Osteoblast (primary cell): ENCODE measurements at regions not wholly inside any gene's neighbourhood (a gene's known extent, or its start where the extent isn't known, plus 50 kb on each side); places are given as distances from the start of the nearest gene placed in this dataset.

Experiments
- DNase-seq: peaks from one replicate; pipeline ENCODE4 v3.0.0; 2011; ENCODE audit warnings: low spot score, mixed read lengths; ENCODE audit not compliant: insufficient read length; ENCODE audit errors: missing footprints
- H2AFZ ChIP-seq: 2 replicates; pipeline ENCODE4 v1.6.0; 2011; ENCODE audit warnings: mild to moderate bottlenecking, low read length
- H3K27ac ChIP-seq: 2 replicates; pipeline ENCODE4 v1.5.1; 2011; ENCODE audit warnings: mild to moderate bottlenecking, low read depth, low read length, moderate library complexity
- H3K27me3 ChIP-seq: 2 replicates; pipeline ENCODE4 v1.6.0; 2012; ENCODE audit warnings: mild to moderate bottlenecking, control low read depth, inconsistent platforms, low read length, moderate library complexity; ENCODE audit not compliant: insufficient read depth
- H3K36me3 ChIP-seq: 2 replicates; pipeline ENCODE4 v1.5.1; 2011; ENCODE audit warnings: mild to moderate bottlenecking, low read length, control low read depth, moderate library complexity; ENCODE audit not compliant: insufficient read depth
- H3K4me1 ChIP-seq: 2 replicates; pipeline ENCODE4 v1.5.1; 2011; ENCODE audit warnings: mild to moderate bottlenecking, low read length, control low read depth, moderate library complexity; ENCODE audit not compliant: insufficient read depth
- H3K4me2 ChIP-seq: 2 replicates; pipeline ENCODE4 v1.6.0; 2011; ENCODE audit warnings: mild to moderate bottlenecking, low read length; ENCODE audit not compliant: insufficient read depth
- H3K4me3 ChIP-seq: fragments of 200-600 bp; sonication (generic); 3 replicates; pipeline ENCODE4 v1.5.1; 2012; ENCODE audit warnings: mild to moderate bottlenecking, low read length, inconsistent platforms; ENCODE audit not compliant: insufficient read depth
- H3K79me2 ChIP-seq: 2 replicates; pipeline ENCODE4 v1.6.0; 2012; ENCODE audit warnings: mild to moderate bottlenecking, low read length, control low read depth, inconsistent platforms; ENCODE audit not compliant: insufficient read depth
- H3K9me3 ChIP-seq: 2 replicates; pipeline ENCODE4 v1.5.1; 2011; ENCODE audit warnings: low read depth, low read length, control low read depth
- H4K20me1 ChIP-seq: 2 replicates; pipeline ENCODE4 v1.6.0; 2012; ENCODE audit warnings: mild to moderate bottlenecking, low read length, control low read depth; ENCODE audit not compliant: insufficient read depth
- CTCF ChIP-seq: IDR thresholded peaks from 2 replicates; pipeline ENCODE4 v1.5.1; 2011; ENCODE audit warnings: mild to moderate bottlenecking, low read depth, low read length, moderate library complexity; ENCODE audit errors: extremely low read depth

GRCh38 chr4:127155116-127155515, 477.6 kb upstream of the INTU start:
- no peak overlapping the region for H2AFZ ChIP-seq
- no peak for DNase-seq
- TF ChIP-seq CTCF = no peak
- H3K4me1 ChIP-seq = no peaks in the 10 kb centered on the region
- H3K9me3 ChIP-seq = no peaks in the 10 kb centered on the region
- H3K4me2 ChIP-seq = no peak overlapping the region
- no peaks in the 10 kb centered on the region for H3K36me3 ChIP-seq
- no peaks in the 10 kb centered on the region for H3K27me3 ChIP-seq
- H4K20me1 ChIP-seq = no peaks in the 10 kb centered on the region
- H3K4me3 ChIP-seq = no peak overlapping the region
- H3K27ac ChIP-seq = no peak overlapping the region
- H3K79me2 ChIP-seq = no peaks in the 10 kb centered on the region

GRCh38 chr4:127155555-127155954, 477.2 kb upstream of the INTU start:
- Histone ChIP-seq H4K20me1 (no peaks in the 10 kb centered on the region), H3K4me3 (no peak overlapping the region), H3K36me3 (no peaks in the 10 kb centered on the region), H3K9me3 (no peaks in the 10 kb centered on the region), H3K4me2 (no peak overlapping the region), H2AFZ (no peak overlapping the region), H3K4me1 (no peaks in the 10 kb centered on the region), H3K79me2 (no peaks in the 10 kb centered on the region), H3K27ac (no peak overlapping the region), H3K27me3 (no peaks in the 10 kb centered on the region)
- no peak for DNase-seq
- TF ChIP-seq CTCF = no peak

GRCh38 chr4:127162741-127163140, 470.0 kb upstream of the INTU start:
- Histone ChIP-seq H3K9me3 (no peaks in the 10 kb centered on the region), H2AFZ (peak overlapping the region; percentile 9), H3K27me3 (no peaks in the 10 kb centered on the region)

GRCh38 chr4:127165971-127166370, 466.8 kb upstream of the INTU start:
- H3K27me3 ChIP-seq = no peaks in the 10 kb centered on the region
- DNase-seq = no peak
- no peak overlapping the region for H2AFZ ChIP-seq

More at GRCh38 chr4:127162741-127163140, 470.0 kb upstream of the INTU start:
- H4K20me1 ChIP-seq = no peaks in the 10 kb centered on the region
- no peak overlapping the region for H3K4me3 ChIP-seq
- no peak for TF ChIP-seq CTCF
- peak overlapping the region; percentile 10 for H3K4me2 ChIP-seq
- H3K27ac ChIP-seq = no peak overlapping the region
- DNase-seq = no peak
- H3K36me3 ChIP-seq = no peaks in the 10 kb centered on the region
- peaks cover 3% of the 10 kb centered on the region for H3K4me1 ChIP-seq
- no peaks in the 10 kb centered on the region for H3K79me2 ChIP-seq

More at GRCh38 chr4:127165971-127166370, 466.8 kb upstream of the INTU start:
- Histone ChIP-seq H3K27ac (no peak overlapping the region), H4K20me1 (no peaks in the 10 kb centered on the region), H3K4me2 (no peak overlapping the region), H3K79me2 (no peaks in the 10 kb centered on the region), H3K4me1 (peaks cover 3% of the 10 kb centered on the region), H3K9me3 (no peaks in the 10 kb centered on the region), H3K36me3 (no peaks in the 10 kb centered on the region), H3K4me3 (no peak overlapping the region)
- no peak for TF ChIP-seq CTCF
